NT2/D1 (cell line): ENCODE measurements at regions not wholly inside any gene's neighbourhood (a gene's known extent, or its start where the extent isn't known, plus 50 kb on each side); places are given as distances from the start of the nearest gene placed in this dataset.

ENCODE experiments used
- DNase-seq: peaks from one replicate; pipeline ENCODE4 v3.0.0-alpha.2; 2011; ENCODE audit warnings: low read depth, low spot score
- H3K27me3 ChIP-seq: 2 replicates; pipeline ENCODE4 v1.6.0; 2011; ENCODE audit warnings: mild to moderate bottlenecking; ENCODE audit not compliant: insufficient read length, insufficient read depth
- H3K36me3 ChIP-seq: 2 replicates; pipeline ENCODE4 v1.6.1; 2011; ENCODE audit warnings: mild to moderate bottlenecking, low read length, mixed read lengths; ENCODE audit not compliant: insufficient read depth, insufficient read length
- H3K4me1 ChIP-seq: 2 replicates; pipeline ENCODE4 v1.5.1; 2011; ENCODE audit not compliant: insufficient read depth, insufficient read length
- H3K4me3 ChIP-seq: 2 replicates; pipeline ENCODE4 v1.5.1; 2011; ENCODE audit warnings: low read depth; ENCODE audit not compliant: insufficient read length
- H3K9ac ChIP-seq: 2 replicates; pipeline ENCODE4 v1.6.0; 2011; ENCODE audit warnings: low read depth; ENCODE audit not compliant: insufficient read length
- H3K9me3 ChIP-seq: 2 replicates; pipeline ENCODE4 v1.5.1; 2011; ENCODE audit warnings: mild to moderate bottlenecking, low read length; ENCODE audit not compliant: insufficient read depth
- SUZ12 ChIP-seq: IDR thresholded peaks from 2 replicates; pipeline ENCODE4 v1.6.1; 2011; ENCODE audit not compliant: insufficient read length, insufficient read depth; ENCODE audit errors: extremely low read depth
- YY1 ChIP-seq: IDR thresholded peaks from 2 replicates; pipeline ENCODE4 v1.6.1; 2011; ENCODE audit not compliant: insufficient read length, insufficient read depth
- ZNF274 ChIP-seq: IDR thresholded peaks from 2 replicates; pipeline ENCODE4 v1.6.1; 2011; ENCODE audit warnings: mild to moderate bottlenecking, low read depth, low read length

DNA sequence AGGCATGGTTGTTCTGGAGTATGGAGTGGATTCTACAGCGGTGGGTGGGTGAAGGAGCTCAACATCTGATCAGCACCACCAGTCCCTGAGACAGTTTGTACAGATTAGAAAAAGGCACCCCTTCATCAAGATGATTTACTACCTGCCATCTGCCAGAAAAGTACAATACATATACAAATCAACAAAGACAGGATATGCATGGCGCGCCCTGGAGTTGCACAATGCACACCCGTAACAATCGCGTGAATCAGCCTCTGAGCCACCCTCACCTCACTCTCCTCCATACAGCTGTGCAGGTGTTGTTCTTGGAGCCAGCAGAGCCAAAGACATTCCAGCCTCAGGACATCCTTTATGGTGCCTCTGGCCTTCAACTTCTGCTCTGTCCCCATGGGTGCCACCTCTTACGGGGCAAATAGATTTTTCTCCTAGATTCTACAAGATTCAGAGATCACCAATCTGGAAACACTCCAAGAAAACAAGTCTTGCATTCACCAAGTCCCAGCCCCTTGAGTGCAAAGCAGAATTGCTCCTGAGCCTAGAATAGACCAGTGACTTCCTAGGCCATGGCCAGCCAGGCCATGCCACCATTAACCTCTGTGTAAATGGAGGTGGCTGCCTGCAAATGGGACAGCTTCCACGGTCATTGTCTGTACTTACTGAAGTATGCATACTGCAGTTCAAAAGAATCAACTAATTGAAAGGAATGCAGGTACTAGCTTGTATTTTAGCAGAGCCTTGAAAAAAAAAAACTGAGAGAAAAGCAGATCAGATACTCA lies 490.9 kb downstream of the SOX6 start:
- Histone ChIP-seq H3K27me3 (no peaks in the 10 kb centered on the region), H3K4me1 (no peaks in the 10 kb centered on the region), H3K36me3 (no peaks in the 10 kb centered on the region), H3K4me3 (no peak overlapping the region), H3K9me3 (no peaks in the 10 kb centered on the region), H3K9ac (no peak overlapping the region)
- no peak for DNase-seq
- TF ChIP-seq YY1 (no peak), SUZ12 (no peak), ZNF274 (no peak)

DNA sequence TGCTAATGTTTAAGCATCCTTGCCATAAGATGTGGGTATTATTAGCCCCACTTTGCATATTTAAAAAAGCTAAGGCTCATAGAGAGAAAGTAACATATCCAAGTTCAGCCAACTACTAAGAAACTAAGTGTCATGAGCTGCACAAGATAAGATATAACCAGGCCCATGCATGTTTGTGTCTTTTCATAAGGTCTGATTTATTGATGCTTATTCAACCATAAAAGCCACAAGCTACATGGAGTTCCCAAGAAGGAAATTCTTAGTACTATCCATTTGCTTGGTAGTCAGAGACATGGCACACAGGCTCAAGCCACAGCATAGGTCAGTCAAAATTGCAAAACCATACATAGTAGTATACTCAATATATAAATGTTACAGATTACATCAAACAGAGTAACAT lies 488.5 kb downstream of the SOX6 start:
- H3K27me3 ChIP-seq, result no peaks in the 10 kb centered on the region
- no peak overlapping the region for H3K9ac ChIP-seq
- TF ChIP-seq ZNF274, result no peak
- TF ChIP-seq SUZ12, result no peak
- TF ChIP-seq YY1, result no peak
- H3K4me3 ChIP-seq, result no peak overlapping the region
- no peaks in the 10 kb centered on the region for H3K36me3 ChIP-seq
- no peaks in the 10 kb centered on the region for H3K9me3 ChIP-seq
- no peaks in the 10 kb centered on the region for H3K4me1 ChIP-seq
- DNase-seq, result no peak

DNA sequence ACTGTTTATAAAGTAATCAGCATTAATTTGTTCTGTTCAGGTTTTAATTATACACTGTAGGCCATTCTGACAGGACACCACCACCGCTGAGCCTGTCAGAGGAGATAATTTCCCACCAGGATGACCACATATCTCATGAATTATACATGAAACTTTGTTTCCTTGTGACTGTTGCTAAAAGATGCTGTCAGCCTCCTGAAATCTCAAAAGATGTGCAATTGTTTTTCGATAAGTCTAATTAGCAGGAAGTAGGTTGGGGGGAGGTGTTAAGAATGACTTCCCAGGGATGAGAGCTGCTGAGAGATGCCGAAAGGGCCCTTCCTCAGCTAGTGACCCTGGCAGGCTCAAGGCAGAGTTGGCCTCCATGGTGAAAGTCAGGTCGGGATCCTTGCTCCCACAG lies 485.4 kb downstream of the SOX6 start:
- Histone ChIP-seq H3K4me1 (no peaks in the 10 kb centered on the region), H3K27me3 (no peaks in the 10 kb centered on the region), H3K36me3 (no peaks in the 10 kb centered on the region), H3K4me3 (no peak overlapping the region), H3K9me3 (no peaks in the 10 kb centered on the region), H3K9ac (no peak overlapping the region)
- no peak for DNase-seq
- TF ChIP-seq SUZ12, result no peak
- TF ChIP-seq YY1, result no peak
- no peak for TF ChIP-seq ZNF274

DNA sequence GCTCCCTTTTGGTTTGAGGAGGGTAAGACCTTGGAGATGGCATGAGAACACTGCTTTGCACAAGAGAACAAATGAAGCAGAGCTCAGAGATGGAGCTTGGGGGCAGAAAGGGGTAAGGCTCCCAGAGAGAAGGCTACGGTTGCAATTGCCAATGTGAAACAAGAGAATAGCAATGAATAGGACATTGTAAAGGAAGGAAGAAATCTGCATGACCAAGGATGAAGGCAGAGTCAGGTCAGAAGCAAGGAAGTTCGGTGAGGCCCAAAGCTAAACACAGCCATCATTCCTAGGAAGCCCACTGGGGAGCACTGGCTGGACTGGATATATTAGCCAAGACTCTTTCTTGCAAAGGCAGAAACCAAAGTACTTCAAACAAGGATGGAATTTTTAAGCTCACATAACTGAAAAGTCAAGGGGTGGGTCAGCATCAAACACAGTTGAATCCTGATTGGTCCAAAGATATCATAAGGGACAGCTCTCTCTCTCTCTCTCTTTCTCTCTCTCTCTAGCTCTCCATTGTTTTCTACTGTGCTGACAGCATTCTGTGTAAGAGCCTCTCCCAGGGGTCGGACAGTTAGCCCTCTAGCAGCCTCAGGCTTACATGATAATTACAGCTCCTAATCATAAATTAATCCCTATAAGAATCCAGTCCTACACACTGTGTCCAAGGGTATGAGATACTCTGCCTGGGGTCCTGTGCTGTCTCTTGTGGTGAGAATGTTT lies 484.3 kb downstream of the SOX6 start:
- Histone ChIP-seq H3K36me3 (no peaks in the 10 kb centered on the region), H3K9ac (no peak overlapping the region), H3K4me3 (no peak overlapping the region), H3K27me3 (no peaks in the 10 kb centered on the region), H3K9me3 (no peaks in the 10 kb centered on the region), H3K4me1 (no peaks in the 10 kb centered on the region)
- DNase-seq, result peak; percentile 27
- TF ChIP-seq ZNF274, result no peak

DNA sequence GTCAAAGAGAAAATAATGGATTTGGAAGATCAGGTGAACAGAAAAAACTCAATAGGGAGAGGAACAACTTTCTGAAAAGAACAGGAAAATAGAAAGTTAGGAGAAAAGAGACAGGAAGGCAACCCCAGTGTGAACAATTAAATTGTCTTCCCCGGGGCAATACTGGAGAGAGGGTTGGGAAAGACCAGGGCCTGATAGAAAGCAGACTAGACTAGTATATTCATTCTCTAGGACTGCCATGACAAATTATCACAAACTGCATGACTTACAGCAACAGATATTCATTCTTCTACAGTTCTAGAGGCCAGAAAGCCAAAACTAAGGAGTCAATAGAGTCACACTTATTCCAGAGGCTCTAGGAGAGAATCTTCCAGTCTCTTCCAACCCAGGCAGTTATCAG lies 482.8 kb downstream of the SOX6 start:
- H3K9ac ChIP-seq, result no peak overlapping the region
- no peak for DNase-seq
- H3K4me1 ChIP-seq, result no peaks in the 10 kb centered on the region
- no peaks in the 10 kb centered on the region for H3K27me3 ChIP-seq
- TF ChIP-seq ZNF274, result no peak
- TF ChIP-seq YY1, result no peak
- no peaks in the 10 kb centered on the region for H3K9me3 ChIP-seq
- H3K4me3 ChIP-seq, result no peak overlapping the region
- no peaks in the 10 kb centered on the region for H3K36me3 ChIP-seq

DNA sequence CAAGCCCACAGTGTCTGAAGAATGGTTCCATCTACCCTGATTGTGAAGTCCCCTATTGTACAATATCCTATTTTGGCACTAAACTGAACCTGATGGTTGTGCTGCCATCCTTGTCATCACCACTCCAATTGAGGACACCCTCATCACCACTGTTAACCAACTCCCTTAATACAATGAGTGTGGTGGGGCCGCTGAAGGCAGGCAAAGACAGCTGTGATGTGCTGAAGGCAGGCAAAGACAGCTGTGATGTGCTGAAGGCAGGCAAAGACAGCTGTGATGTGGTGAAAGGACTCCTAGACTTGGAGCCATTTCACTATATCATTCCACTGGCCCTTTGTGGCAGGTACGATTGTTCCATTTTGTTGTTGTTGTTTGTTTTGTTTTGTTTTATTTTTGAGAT lies 481.6 kb downstream of the SOX6 start:
- no peak for DNase-seq
- H3K4me1 ChIP-seq, result no peaks in the 10 kb centered on the region
- H3K4me3 ChIP-seq, result no peak overlapping the region
- TF ChIP-seq ZNF274 (no peak), YY1 (no peak), SUZ12 (no peak)
- no peaks in the 10 kb centered on the region for H3K36me3 ChIP-seq
- H3K9me3 ChIP-seq, result no peaks in the 10 kb centered on the region
- H3K9ac ChIP-seq, result no peak overlapping the region
- no peaks in the 10 kb centered on the region for H3K27me3 ChIP-seq

DNA sequence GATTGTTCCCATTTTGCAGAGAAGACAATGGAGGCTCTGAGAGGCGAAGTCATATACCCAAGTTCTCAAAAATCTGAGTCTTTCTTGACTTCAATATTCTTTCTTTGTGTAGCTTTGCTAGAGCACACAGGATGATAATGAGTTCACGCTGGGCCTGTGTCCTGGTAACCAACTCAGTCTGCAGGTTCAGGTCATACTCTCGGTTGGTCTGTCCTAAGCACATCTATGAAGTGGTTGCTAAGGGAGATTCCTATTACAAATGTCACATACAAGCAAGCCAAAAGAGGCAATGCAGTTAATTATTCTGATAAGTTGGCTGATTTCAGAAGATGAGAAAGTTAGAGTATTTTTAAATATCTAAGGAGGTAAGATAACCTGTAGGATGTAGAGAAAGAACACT lies 481.0 kb downstream of the SOX6 start:
- Histone ChIP-seq H3K27me3 (no peaks in the 10 kb centered on the region), H3K4me3 (no peak overlapping the region), H3K9ac (no peak overlapping the region), H3K4me1 (no peaks in the 10 kb centered on the region), H3K9me3 (no peaks in the 10 kb centered on the region), H3K36me3 (no peaks in the 10 kb centered on the region)
- TF ChIP-seq SUZ12 (no peak), YY1 (no peak), ZNF274 (no peak)
- no peak for DNase-seq
